ENCODE measurements at regions not wholly inside any gene's neighbourhood (a gene's known extent, or its start where the extent isn't known, plus 50 kb on each side); places are given as distances from the start of the nearest gene placed in this dataset.

DNA sequence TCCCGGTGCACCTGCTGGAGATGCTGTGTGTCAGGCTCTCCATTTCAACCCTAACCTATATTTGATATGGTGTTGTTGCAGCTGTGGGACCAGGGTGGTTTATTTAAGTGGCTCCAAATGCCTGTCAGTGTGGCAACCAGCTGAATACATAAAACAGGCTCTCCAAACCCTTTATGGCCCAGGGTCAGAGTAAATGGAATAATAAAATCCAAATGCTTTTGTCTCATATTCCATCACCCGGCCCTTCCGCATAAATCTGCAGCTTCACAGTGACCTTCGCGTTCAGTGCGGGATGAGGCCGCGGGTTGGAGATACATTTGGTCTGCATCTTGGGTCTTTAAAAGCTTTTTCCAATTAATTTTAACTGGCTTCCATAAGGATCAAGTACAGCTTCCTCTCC, 382.1 kb upstream of the NR2F2 start (continued):
- TF ChIP-seq, protein P1, sequence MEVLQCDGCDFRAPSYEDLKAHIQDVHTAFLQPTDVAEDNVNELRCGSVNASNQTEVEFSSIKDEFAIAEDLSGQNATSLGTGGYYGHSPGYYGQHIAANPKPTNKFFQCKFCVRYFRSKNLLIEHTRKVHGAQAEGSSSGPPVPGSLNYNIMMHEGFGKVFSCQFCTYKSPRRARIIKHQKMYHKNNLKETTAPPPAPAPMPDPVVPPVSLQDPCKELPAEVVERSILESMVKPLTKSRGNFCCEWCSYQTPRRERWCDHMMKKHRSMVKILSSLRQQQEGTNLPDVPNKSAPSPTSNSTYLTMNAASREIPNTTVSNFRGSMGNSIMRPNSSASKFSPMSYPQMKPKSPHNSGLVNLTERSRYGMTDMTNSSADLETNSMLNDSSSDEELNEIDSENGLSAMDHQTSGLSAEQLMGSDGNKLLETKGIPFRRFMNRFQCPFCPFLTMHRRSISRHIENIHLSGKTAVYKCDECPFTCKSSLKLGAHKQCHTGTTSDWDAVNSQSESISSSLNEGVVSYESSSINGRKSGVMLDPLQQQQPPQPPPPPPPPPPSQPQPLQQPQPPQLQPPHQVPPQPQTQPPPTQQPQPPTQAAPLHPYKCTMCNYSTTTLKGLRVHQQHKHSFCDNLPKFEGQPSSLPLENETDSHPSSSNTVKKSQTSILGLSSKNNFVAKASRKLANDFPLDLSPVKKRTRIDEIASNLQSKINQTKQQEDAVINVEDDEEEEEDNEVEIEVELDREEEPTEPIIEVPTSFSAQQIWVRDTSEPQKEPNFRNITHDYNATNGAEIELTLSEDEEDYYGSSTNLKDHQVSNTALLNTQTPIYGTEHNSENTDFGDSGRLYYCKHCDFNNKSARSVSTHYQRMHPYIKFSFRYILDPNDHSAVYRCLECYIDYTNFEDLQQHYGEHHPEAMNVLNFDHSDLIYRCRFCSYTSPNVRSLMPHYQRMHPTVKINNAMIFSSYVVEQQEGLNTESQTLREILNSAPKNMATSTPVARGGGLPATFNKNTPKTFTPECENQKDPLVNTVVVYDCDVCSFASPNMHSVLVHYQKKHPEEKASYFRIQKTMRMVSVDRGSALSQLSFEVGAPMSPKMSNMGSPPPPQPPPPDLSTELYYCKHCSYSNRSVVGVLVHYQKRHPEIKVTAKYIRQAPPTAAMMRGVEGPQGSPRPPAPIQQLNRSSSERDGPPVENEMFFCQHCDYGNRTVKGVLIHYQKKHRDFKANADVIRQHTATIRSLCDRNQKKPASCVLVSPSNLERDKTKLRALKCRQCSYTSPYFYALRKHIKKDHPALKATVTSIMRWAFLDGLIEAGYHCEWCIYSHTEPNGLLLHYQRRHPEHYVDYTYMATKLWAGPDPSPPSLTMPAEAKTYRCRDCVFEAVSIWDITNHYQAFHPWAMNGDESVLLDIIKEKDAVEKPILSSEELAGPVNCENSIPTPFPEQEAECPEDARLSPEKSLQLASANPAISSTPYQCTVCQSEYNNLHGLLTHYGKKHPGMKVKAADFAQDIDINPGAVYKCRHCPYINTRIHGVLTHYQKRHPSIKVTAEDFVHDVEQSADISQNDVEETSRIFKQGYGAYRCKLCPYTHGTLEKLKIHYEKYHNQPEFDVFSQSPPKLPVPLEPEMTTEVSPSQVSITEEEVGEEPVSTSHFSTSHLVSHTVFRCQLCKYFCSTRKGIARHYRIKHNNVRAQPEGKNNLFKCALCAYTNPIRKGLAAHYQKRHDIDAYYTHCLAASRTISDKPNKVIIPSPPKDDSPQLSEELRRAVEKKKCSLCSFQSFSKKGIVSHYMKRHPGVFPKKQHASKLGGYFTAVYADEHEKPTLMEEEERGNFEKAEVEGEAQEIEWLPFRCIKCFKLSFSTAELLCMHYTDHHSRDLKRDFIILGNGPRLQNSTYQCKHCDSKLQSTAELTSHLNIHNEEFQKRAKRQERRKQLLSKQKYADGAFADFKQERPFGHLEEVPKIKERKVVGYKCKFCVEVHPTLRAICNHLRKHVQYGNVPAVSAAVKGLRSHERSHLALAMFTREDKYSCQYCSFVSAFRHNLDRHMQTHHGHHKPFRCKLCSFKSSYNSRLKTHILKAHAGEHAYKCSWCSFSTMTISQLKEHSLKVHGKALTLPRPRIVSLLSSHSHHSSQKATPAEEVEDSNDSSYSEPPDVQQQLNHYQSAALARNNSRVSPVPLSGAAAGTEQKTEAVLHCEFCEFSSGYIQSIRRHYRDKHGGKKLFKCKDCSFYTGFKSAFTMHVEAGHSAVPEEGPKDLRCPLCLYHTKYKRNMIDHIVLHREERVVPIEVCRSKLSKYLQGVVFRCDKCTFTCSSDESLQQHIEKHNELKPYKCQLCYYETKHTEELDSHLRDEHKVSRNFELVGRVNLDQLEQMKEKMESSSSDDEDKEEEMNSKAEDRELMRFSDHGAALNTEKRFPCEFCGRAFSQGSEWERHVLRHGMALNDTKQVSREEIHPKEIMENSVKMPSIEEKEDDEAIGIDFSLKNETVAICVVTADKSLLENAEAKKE (CRISPR knock-in tag; IDR thresholded peaks at IDR 0.05) = no peak
- no peak for TF ChIP-seq ZNF114 (CRISPR knock-in tag; IDR thresholded peaks at IDR 0.05)
- no peak for TF ChIP-seq STAT1 (IDR thresholded peaks at IDR 0.05; ENCODE audit: unreplicated experiment)
- no peak for TF ChIP-seq JUNB (IDR thresholded peaks at IDR 0.05; ENCODE audit: unreplicated experiment)

DNA sequence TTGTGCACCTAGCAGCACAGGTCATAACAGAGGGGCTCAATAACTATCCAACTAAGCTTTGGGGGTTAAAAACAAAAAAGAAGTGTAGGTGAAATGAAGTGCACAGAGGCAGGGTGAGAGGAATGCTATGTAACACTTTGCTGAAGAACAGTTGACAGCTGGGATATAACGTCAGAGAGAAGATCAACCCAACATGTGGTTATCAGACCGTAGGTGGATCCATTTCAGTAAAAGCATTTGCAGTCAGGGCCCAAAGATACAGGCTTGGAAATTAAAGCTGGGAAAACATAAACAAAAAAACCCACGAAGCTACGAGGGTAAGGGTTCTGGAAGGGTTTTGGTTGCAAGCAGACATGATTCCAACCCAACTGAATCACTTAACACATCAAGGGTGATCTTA, 377.5 kb upstream of the NR2F2 start:
- Histone ChIP-seq H2AFZ (no peak overlapping the region), H3K27ac (ENCODE audit: low read depth) (no peak overlapping the region), H3K79me2 (replicated peaks; ENCODE audit: insufficient read depth) (no peaks in the 10 kb centered on the region), H3K36me3 (ENCODE audit: insufficient read depth) (no peaks in the 10 kb centered on the region), H4K20me1 (replicated peaks; ENCODE audit: insufficient read depth) (no peaks in the 10 kb centered on the region), H3K27me3 (ENCODE audit: insufficient read depth) (no peaks in the 10 kb centered on the region), H3K4me3 (no peak overlapping the region), H3F3A (replicated peaks; ENCODE audit: low read depth) (no peaks in the 10 kb centered on the region), H3K4me2 (no peak overlapping the region), H3K9me2 (ENCODE audit: insufficient read depth) (peaks cover 9% of the 10 kb centered on the region; the same call in 1 of the 2 replicates), H3K4me1 (ENCODE audit: insufficient read depth) (no peaks in the 10 kb centered on the region)
- ATAC-seq (no peak), DNase-seq (ENCODE audit: low spot score) (no peak)
- Mint-ChIP-seq H3K4me1 (peaks cover 3% of the 10 kb centered on the region; the same call in 2 of the 3 replicates), H3K36me3 (ENCODE audit: low read depth) (no peaks in the 10 kb centered on the region), H3K9me3 (no peaks in the 10 kb centered on the region; the same call in 2 of the 3 replicates), H3K27ac (no peak overlapping the region), H3K27me3 (ENCODE audit: insufficient read depth, low read depth, poor library complexity) (no peaks in the 10 kb centered on the region), H3K4me3 (no peak overlapping the region)
- no peak for TF ChIP-seq NANOG (IDR thresholded peaks at IDR 0.05; ENCODE audit: borderline replicate concordance)
- TF ChIP-seq, protein P2, sequence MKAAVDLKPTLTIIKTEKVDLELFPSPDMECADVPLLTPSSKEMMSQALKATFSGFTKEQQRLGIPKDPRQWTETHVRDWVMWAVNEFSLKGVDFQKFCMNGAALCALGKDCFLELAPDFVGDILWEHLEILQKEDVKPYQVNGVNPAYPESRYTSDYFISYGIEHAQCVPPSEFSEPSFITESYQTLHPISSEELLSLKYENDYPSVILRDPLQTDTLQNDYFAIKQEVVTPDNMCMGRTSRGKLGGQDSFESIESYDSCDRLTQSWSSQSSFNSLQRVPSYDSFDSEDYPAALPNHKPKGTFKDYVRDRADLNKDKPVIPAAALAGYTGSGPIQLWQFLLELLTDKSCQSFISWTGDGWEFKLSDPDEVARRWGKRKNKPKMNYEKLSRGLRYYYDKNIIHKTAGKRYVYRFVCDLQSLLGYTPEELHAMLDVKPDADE (IDR thresholded peaks at IDR 0.05) = no peak
- no peak for TF ChIP-seq JUNB (IDR thresholded peaks at IDR 0.05; ENCODE audit: unreplicated experiment)
- TF ChIP-seq, protein P3, sequence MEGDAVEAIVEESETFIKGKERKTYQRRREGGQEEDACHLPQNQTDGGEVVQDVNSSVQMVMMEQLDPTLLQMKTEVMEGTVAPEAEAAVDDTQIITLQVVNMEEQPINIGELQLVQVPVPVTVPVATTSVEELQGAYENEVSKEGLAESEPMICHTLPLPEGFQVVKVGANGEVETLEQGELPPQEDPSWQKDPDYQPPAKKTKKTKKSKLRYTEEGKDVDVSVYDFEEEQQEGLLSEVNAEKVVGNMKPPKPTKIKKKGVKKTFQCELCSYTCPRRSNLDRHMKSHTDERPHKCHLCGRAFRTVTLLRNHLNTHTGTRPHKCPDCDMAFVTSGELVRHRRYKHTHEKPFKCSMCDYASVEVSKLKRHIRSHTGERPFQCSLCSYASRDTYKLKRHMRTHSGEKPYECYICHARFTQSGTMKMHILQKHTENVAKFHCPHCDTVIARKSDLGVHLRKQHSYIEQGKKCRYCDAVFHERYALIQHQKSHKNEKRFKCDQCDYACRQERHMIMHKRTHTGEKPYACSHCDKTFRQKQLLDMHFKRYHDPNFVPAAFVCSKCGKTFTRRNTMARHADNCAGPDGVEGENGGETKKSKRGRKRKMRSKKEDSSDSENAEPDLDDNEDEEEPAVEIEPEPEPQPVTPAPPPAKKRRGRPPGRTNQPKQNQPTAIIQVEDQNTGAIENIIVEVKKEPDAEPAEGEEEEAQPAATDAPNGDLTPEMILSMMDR (conservative IDR thresholded peaks at IDR 0.05; ENCODE audit: low read depth in 2 of 2) = no peak
- TF ChIP-seq EZH2phosphoT487 (IDR thresholded peaks at IDR 0.05; ENCODE audit: unreplicated experiment) = no peak
- TF ChIP-seq, protein P4, sequence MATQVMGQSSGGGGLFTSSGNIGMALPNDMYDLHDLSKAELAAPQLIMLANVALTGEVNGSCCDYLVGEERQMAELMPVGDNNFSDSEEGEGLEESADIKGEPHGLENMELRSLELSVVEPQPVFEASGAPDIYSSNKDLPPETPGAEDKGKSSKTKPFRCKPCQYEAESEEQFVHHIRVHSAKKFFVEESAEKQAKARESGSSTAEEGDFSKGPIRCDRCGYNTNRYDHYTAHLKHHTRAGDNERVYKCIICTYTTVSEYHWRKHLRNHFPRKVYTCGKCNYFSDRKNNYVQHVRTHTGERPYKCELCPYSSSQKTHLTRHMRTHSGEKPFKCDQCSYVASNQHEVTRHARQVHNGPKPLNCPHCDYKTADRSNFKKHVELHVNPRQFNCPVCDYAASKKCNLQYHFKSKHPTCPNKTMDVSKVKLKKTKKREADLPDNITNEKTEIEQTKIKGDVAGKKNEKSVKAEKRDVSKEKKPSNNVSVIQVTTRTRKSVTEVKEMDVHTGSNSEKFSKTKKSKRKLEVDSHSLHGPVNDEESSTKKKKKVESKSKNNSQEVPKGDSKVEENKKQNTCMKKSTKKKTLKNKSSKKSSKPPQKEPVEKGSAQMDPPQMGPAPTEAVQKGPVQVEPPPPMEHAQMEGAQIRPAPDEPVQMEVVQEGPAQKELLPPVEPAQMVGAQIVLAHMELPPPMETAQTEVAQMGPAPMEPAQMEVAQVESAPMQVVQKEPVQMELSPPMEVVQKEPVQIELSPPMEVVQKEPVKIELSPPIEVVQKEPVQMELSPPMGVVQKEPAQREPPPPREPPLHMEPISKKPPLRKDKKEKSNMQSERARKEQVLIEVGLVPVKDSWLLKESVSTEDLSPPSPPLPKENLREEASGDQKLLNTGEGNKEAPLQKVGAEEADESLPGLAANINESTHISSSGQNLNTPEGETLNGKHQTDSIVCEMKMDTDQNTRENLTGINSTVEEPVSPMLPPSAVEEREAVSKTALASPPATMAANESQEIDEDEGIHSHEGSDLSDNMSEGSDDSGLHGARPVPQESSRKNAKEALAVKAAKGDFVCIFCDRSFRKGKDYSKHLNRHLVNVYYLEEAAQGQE (IDR thresholded peaks at IDR 0.05; ENCODE audit: unreplicated experiment) = no peak
- TF ChIP-seq POLR2AphosphoS5 (IDR thresholded peaks at IDR 0.05; ENCODE audit: low read depth) = no peak
- no peak for TF ChIP-seq CREB1 (CRISPR knock-in tag; IDR thresholded peaks at IDR 0.05; ENCODE audit: low read depth)
- no peak for TF ChIP-seq STAT1 (IDR thresholded peaks at IDR 0.05; ENCODE audit: unreplicated experiment)
- TF ChIP-seq ZNF114 (CRISPR knock-in tag; IDR thresholded peaks at IDR 0.05) = no peak
